Neural cell (in vitro differentiated cells): ENCODE measurements at regions not wholly inside any gene's neighbourhood (a gene's known extent, or its start where the extent isn't known, plus 50 kb on each side); places are given as distances from the start of the nearest gene placed in this dataset.

Experiments used
- H2AFZ ChIP-seq: fragments of 200-600, 300-800 bp; sonication (generic), shearing (Covaris generic); 2 replicates; pipeline ENCODE4 v1.6.0; 2014; ENCODE audit warnings: low read depth, mild to moderate bottlenecking, antibody characterized with exemption, low read length, moderate library complexity
- H3F3A ChIP-seq: fragments of 200-600 bp; shearing (Covaris generic); 2 replicates; pipeline ENCODE4 v1.6.1; 2016; ENCODE audit warnings: mild to moderate bottlenecking, moderate library complexity, mixed read lengths, antibody characterized with exemption, low read length; ENCODE audit not compliant: insufficient read depth, poor library complexity, severe bottlenecking
- H3K27ac ChIP-seq: fragments of 200-600, 300-800 bp; sonication (generic), shearing (Covaris generic); 2 replicates; pipeline ENCODE4 v1.5.1; 2014; ENCODE audit warnings: mild to moderate bottlenecking, low read length, moderate library complexity
- H3K27me3 ChIP-seq: fragments of 300-800, 200-600 bp; sonication (generic), shearing (Covaris generic); 2 replicates; pipeline ENCODE4 v1.6.0; 2014; ENCODE audit warnings: mild to moderate bottlenecking, low read depth, low read length, moderate library complexity; ENCODE audit not compliant: insufficient read depth
- H3K36me3 ChIP-seq: fragments of 300-800, 200-600 bp; sonication (generic), shearing (Covaris generic); 2 replicates; pipeline ENCODE4 v1.5.1; 2014; ENCODE audit warnings: mild to moderate bottlenecking, antibody characterized with exemption, low read length, moderate library complexity; ENCODE audit not compliant: insufficient read depth
- H3K4me2 ChIP-seq: fragments of 300-800, 200-600 bp; sonication (generic), shearing (Covaris generic); 2 replicates; pipeline ENCODE4 v1.6.0; 2014; ENCODE audit warnings: mild to moderate bottlenecking, low read length
- H3K4me3 ChIP-seq: fragments of 300-800, 200-600 bp; sonication (generic), shearing (Covaris generic); 2 replicates; pipeline ENCODE4 v1.5.1; 2014; ENCODE audit warnings: mild to moderate bottlenecking, low read length, moderate library complexity
- H3K79me2 ChIP-seq: fragments of 200-600 bp; shearing (Covaris generic); replicated peaks from 2 replicates; pipeline ENCODE4 v1.6.0; 2014; ENCODE audit warnings: mild to moderate bottlenecking, low read length, moderate library complexity; ENCODE audit not compliant: insufficient read depth
- H3K9ac ChIP-seq: fragments of 300-800, 200-600 bp; sonication (generic), shearing (Covaris generic); 2 replicates; pipeline ENCODE4 v1.6.1; 2016; ENCODE audit warnings: mild to moderate bottlenecking, low read length, mixed read lengths
- H3K9me2 ChIP-seq: fragments of 200-600 bp; shearing (Covaris generic); 2 replicates; pipeline ENCODE4 v1.6.1; 2016; ENCODE audit warnings: mild to moderate bottlenecking, low read length, mixed read lengths; ENCODE audit not compliant: insufficient read depth
- H3K9me3 ChIP-seq: fragments of 200-600, 300-800 bp; sonication (generic), shearing (Covaris generic); 2 replicates; pipeline ENCODE4 v1.6.1; 2016; ENCODE audit warnings: mild to moderate bottlenecking, mixed run types, low read length, moderate library complexity, mixed read lengths
- H4K20me1 ChIP-seq: fragments of 200-600 bp; shearing (Covaris generic); 2 replicates; pipeline ENCODE4 v1.6.1; 2016; ENCODE audit warnings: mild to moderate bottlenecking, mixed run types; ENCODE audit not compliant: insufficient read depth
- CTCF ChIP-seq: fragments of 450-650 bp; IDR thresholded peaks from 2 replicates; pipeline ENCODE4 v1.5.1; 2014; ENCODE audit warnings: antibody characterized with exemption, mild to moderate bottlenecking, moderate library complexity; ENCODE audit not compliant: poor library complexity, severe bottlenecking
- EP300 ChIP-seq: fragments of 450-650 bp; conservative IDR thresholded peaks from 2 replicates; pipeline ENCODE4 v1.6.1; 2014; ENCODE audit warnings: antibody characterized with exemption, mild to moderate bottlenecking, moderate library complexity; ENCODE audit not compliant: poor library complexity, severe bottlenecking
- EZH2 ChIP-seq: fragments of 200-600, 300-800 bp; shearing (Covaris generic), sonication (generic); IDR thresholded peaks from 2 replicates; pipeline ENCODE4 v1.6.1; 2014; ENCODE audit warnings: antibody characterized with exemption, low read length, borderline replicate concordance, mild to moderate bottlenecking; ENCODE audit not compliant: insufficient read depth, poor library complexity, severe bottlenecking
- MXI1 ChIP-seq: fragments of 450-650 bp; conservative IDR thresholded peaks from 2 replicates; pipeline ENCODE4 v1.6.1; 2014; ENCODE audit warnings: antibody characterized with exemption, mild to moderate bottlenecking; ENCODE audit not compliant: poor library complexity, severe bottlenecking
- POLR2AphosphoS5 ChIP-seq: IDR thresholded peaks from 2 replicates; pipeline ENCODE4 v1.6.1; 2012
- RAD21 ChIP-seq: fragments of 450-650 bp; conservative IDR thresholded peaks from 2 replicates; pipeline ENCODE4 v1.6.1; 2014; ENCODE audit warnings: antibody characterized with exemption, mild to moderate bottlenecking, moderate library complexity
- REST ChIP-seq: IDR thresholded peaks from 2 replicates; pipeline ENCODE4 v1.6.1; 2012; ENCODE audit warnings: borderline replicate concordance
- SMC3 ChIP-seq: fragments of 450-650 bp; conservative IDR thresholded peaks from 2 replicates; pipeline ENCODE4 v1.6.1; 2014; ENCODE audit warnings: antibody characterized with exemption, mild to moderate bottlenecking, moderate library complexity; ENCODE audit not compliant: poor library complexity
- TAF1 ChIP-seq: IDR thresholded peaks from 2 replicates; pipeline ENCODE4 v1.6.1; 2012; ENCODE audit warnings: low read depth

- H3K9me2 ChIP-seq = no peaks in the 10 kb centered on the region
- H4K20me1 ChIP-seq = no peaks in the 10 kb centered on the region
- H3K4me3 ChIP-seq = no peak overlapping the region
- no peak overlapping the region for H3K27ac ChIP-seq
- TF ChIP-seq RAD21 = no peak
- TF ChIP-seq SMC3 = no peak
- no peak for TF ChIP-seq REST
- no peak for TF ChIP-seq EP300
- TF ChIP-seq CTCF = no peak
- no peak for TF ChIP-seq POLR2AphosphoS5
- no peak for TF ChIP-seq EZH2
- no peak for TF ChIP-seq MXI1
- TF ChIP-seq TAF1 = no peak
- H3K4me2 ChIP-seq = no peak overlapping the region
- H3K27me3 ChIP-seq = no peaks in the 10 kb centered on the region
- no peaks in the 10 kb centered on the region for H3K36me3 ChIP-seq
- no peaks in the 10 kb centered on the region for H3K79me2 ChIP-seq
- H2AFZ ChIP-seq = no peak overlapping the region
- no peak overlapping the region for H3K9ac ChIP-seq
- H3F3A ChIP-seq = no peaks in the 10 kb centered on the region
- no peaks in the 10 kb centered on the region for H3K9me3 ChIP-seq
Observed at GRCh38 chr2:129492548-129492947, 486.9 kb upstream of the RAB6C start.

- TF ChIP-seq SMC3 = no peak
- TF ChIP-seq CTCF = no peak
- TF ChIP-seq TAF1 = no peak
- TF ChIP-seq POLR2AphosphoS5 = no peak
- no peak for TF ChIP-seq EP300
- TF ChIP-seq MXI1 = no peak
- TF ChIP-seq RAD21 = no peak
- no peak for TF ChIP-seq EZH2
- TF ChIP-seq REST = no peak
- no peak overlapping the region for H3K4me2 ChIP-seq
- H3K27me3 ChIP-seq = no peaks in the 10 kb centered on the region
- no peaks in the 10 kb centered on the region for H3F3A ChIP-seq
- H3K9me3 ChIP-seq = no peaks in the 10 kb centered on the region
- no peaks in the 10 kb centered on the region for H3K9me2 ChIP-seq
- H4K20me1 ChIP-seq = no peaks in the 10 kb centered on the region
- H3K27ac ChIP-seq = no peak overlapping the region
- no peaks in the 10 kb centered on the region for H3K79me2 ChIP-seq
- no peaks in the 10 kb centered on the region for H3K36me3 ChIP-seq
- H3K9ac ChIP-seq = no peak overlapping the region
- H3K4me3 ChIP-seq = no peak overlapping the region
- H2AFZ ChIP-seq = no peak overlapping the region
Observed at GRCh38 chr2:129499747-129500146, 479.7 kb upstream of the RAB6C start.
